ENCODE measurements at regions not wholly inside any gene's neighbourhood (a gene's known extent, or its start where the extent isn't known, plus 50 kb on each side); places are given as distances from the start of the nearest gene placed in this dataset.
"Not testable (repeated sequence)": the region's sequence is repeated elsewhere in the genome, so short reads cannot be mapped to it uniquely, and the experiment has no call there.

DNA sequence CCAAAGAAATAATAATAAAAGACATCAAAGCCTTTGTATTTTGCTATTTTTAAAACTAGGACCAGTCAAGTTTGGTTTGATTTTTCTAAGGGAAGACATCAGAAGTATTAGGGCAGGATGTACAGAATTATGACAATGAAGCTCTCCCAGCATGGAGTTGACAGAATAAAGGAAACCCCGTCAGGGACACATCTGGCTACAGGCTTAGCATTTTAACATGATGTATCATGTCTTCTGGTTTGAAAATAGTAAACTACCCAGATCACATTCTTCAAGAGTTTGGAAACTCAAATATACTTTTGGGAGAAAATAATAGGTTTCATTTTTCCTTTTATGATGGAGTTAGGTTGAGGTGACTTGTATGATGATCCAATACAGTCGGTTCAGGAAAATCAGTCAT lies 552.0 kb upstream of the CDH2 start:
- intact Hi-C loops (cut with DNase I): no loop called here
- DNase-seq (no peak), ATAC-seq (no peak)
- H3K4me1 ChIP-seq: no peaks in the 10 kb centered on the region
- no peak overlapping the region for H3K4me3 ChIP-seq
- WGBS (ENCODE audit: insufficient coverage, low coverage, low lambda C conversion rate, missing lambda C conversion rate): 24% methylated on average over 2 of the region's 2 CpGs
- no peak overlapping the region for H3K27ac ChIP-seq
- no peaks in the 10 kb centered on the region for H3K27me3 ChIP-seq
- H3K9me3 ChIP-seq: no peaks in the 10 kb centered on the region
- TF ChIP-seq, protein P1, sequence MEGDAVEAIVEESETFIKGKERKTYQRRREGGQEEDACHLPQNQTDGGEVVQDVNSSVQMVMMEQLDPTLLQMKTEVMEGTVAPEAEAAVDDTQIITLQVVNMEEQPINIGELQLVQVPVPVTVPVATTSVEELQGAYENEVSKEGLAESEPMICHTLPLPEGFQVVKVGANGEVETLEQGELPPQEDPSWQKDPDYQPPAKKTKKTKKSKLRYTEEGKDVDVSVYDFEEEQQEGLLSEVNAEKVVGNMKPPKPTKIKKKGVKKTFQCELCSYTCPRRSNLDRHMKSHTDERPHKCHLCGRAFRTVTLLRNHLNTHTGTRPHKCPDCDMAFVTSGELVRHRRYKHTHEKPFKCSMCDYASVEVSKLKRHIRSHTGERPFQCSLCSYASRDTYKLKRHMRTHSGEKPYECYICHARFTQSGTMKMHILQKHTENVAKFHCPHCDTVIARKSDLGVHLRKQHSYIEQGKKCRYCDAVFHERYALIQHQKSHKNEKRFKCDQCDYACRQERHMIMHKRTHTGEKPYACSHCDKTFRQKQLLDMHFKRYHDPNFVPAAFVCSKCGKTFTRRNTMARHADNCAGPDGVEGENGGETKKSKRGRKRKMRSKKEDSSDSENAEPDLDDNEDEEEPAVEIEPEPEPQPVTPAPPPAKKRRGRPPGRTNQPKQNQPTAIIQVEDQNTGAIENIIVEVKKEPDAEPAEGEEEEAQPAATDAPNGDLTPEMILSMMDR (IDR thresholded peaks at IDR 0.05): no peak
- no peak for TF ChIP-seq POLR2A (IDR thresholded peaks at IDR 0.05)
- no peaks in the 10 kb centered on the region for H3K36me3 ChIP-seq

- H3K4me1 ChIP-seq; H3K4me3 ChIP-seq; DNase-seq; intact Hi-C loops (cut with DNase I); H3K27ac ChIP-seq; H3K9me3 ChIP-seq; H3K27me3 ChIP-seq; H3K36me3 ChIP-seq; ATAC-seq: not testable (repeated sequence)
- whole genome bisulfite sequencing (ENCODE audit: insufficient coverage, low coverage, low lambda C conversion rate, missing lambda C conversion rate): 68% methylated on average over 4 of the region's 4 CpGs
Measured at GRCh38 chr18:28727189-28727588, 550.3 kb upstream of the CDH2 start.

- no peaks in the 10 kb centered on the region for H3K36me3 ChIP-seq
- H3K9me3 ChIP-seq: no peaks in the 10 kb centered on the region
- H3K4me3 ChIP-seq: no peak overlapping the region
- 50% methylated on average over 2 of the region's 2 CpGs for WGBS (ENCODE audit: insufficient coverage, low coverage, low lambda C conversion rate, missing lambda C conversion rate)
- ATAC-seq (no peak), DNase-seq (no peak)
- intact Hi-C loops (cut with DNase I): no loop called here
- no peaks in the 10 kb centered on the region for H3K27me3 ChIP-seq
- no peaks in the 10 kb centered on the region for H3K4me1 ChIP-seq
- TF ChIP-seq POLR2A (IDR thresholded peaks at IDR 0.05): no peak
- TF ChIP-seq, protein P1 (IDR thresholded peaks at IDR 0.05): no peak
- no peak overlapping the region for H3K27ac ChIP-seq
Measured at GRCh38 chr18:28725876-28726275, 548.9 kb upstream of the CDH2 start.

DNA sequence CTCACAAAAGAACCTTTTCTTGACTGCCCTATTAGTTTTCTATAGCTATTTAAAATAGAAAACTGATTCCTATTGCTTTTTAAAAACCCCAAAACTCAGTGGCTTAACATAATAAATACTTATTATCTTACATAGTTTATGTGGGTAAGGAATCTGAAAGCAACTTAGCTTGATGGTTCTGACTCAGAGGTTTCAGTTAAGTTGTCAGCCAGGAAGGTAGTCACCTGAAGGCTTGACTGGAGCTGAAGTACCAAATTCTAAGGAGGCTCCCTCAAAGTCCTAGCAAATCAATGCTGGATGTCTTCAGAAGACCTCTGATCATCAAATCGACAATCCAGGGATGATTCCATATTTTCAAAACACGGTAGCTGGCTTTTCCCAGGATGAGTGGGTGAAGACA lies 546.6 kb upstream of the CDH2 start:
- no peak for DNase-seq
- H3K4me1 ChIP-seq: no peaks in the 10 kb centered on the region
- intact Hi-C loops (cut with DNase I): no loop called here
- TF ChIP-seq, protein P1 (IDR thresholded peaks at IDR 0.05): no peak
- no peak for TF ChIP-seq POLR2A (IDR thresholded peaks at IDR 0.05)
- WGBS (ENCODE audit: insufficient coverage, low coverage, low lambda C conversion rate, missing lambda C conversion rate): 57% methylated on average over 2 of the region's 2 CpGs
- no peaks in the 10 kb centered on the region for H3K9me3 ChIP-seq
- H3K27ac ChIP-seq: no peak overlapping the region
- no peak overlapping the region for H3K4me3 ChIP-seq
- no peaks in the 10 kb centered on the region for H3K36me3 ChIP-seq
- H3K27me3 ChIP-seq: no peaks in the 10 kb centered on the region
- no peak for ATAC-seq

- Histone ChIP-seq H3K36me3 (no peaks in the 10 kb centered on the region), H3K27ac (no peak overlapping the region), H3K9me3 (no peaks in the 10 kb centered on the region), H3K27me3 (no peaks in the 10 kb centered on the region), H3K4me3 (no peak overlapping the region), H3K4me1 (no peaks in the 10 kb centered on the region)
- TF ChIP-seq, protein P1 (IDR thresholded peaks at IDR 0.05): no peak
- no peak for TF ChIP-seq POLR2A (IDR thresholded peaks at IDR 0.05)
- ATAC-seq: no peak
- no peak for DNase-seq
- intact Hi-C loops (cut with DNase I): no loop called here
Measured at GRCh38 chr18:28718696-28719095, 541.8 kb upstream of the CDH2 start.
